ENCODE measurements at regions not wholly inside any gene's neighbourhood (a gene's known extent, or its start where the extent isn't known, plus 50 kb on each side); places are given as distances from the start of the nearest gene placed in this dataset.
"Not testable (repeated sequence)": the region's sequence is repeated elsewhere in the genome, so short reads cannot be mapped to it uniquely, and the experiment has no call there.

- Histone ChIP-seq H3K36me3 (ENCODE audit: insufficient read depth, low read length) (no peaks in the 10 kb centered on the region), H3K27ac (ENCODE audit: low read depth, low read length) (peak overlapping the region; percentile 80), H3K4me1 (ENCODE audit: insufficient read depth, low read length) (peaks cover 23% of the 10 kb centered on the region), H3K9me3 (ENCODE audit: low read depth, low read length) (no peaks in the 10 kb centered on the region), H3K4me3 (ENCODE audit: insufficient read depth, low read length) (no peak overlapping the region), H2AFZ (ENCODE audit: low read length) (no peak overlapping the region), H3K27me3 (ENCODE audit: insufficient read depth, low read length) (no peaks in the 10 kb centered on the region), H3K79me2 (ENCODE audit: insufficient read depth, low read length) (no peaks in the 10 kb centered on the region), H4K20me1 (ENCODE audit: insufficient read depth, low read length) (no peaks in the 10 kb centered on the region), H3K4me2 (ENCODE audit: insufficient read depth, low read length) (peak overlapping the region; percentile 47)
- no peak for TF ChIP-seq CTCF (IDR thresholded peaks at IDR 0.05; ENCODE audit: extremely low read depth, low read depth, low read length)
- peak; percentile 69 for DNase-seq (ENCODE audit: insufficient read length, low spot score, missing footprints)
These were observed 87.9 kb downstream of the PHLDA1 start for GRCh38 chr12:75943730-75944096.

- H4K20me1 ChIP-seq (ENCODE audit: insufficient read depth, low read length); H3K4me2 ChIP-seq (ENCODE audit: insufficient read depth, low read length); H3K27me3 ChIP-seq (ENCODE audit: insufficient read depth, low read length); H3K4me3 ChIP-seq (ENCODE audit: insufficient read depth, low read length); H2AFZ ChIP-seq (ENCODE audit: low read length); H3K79me2 ChIP-seq (ENCODE audit: insufficient read depth, low read length); H3K9me3 ChIP-seq (ENCODE audit: low read depth, low read length); DNase-seq (ENCODE audit: insufficient read length, low spot score, missing footprints); H3K36me3 ChIP-seq (ENCODE audit: insufficient read depth, low read length); H3K27ac ChIP-seq (ENCODE audit: low read depth, low read length): not testable (repeated sequence)
- peaks cover 23% of the 10 kb centered on the region for H3K4me1 ChIP-seq (ENCODE audit: insufficient read depth, low read length)
These were observed 89.9 kb downstream of the PHLDA1 start for GRCh38 chr12:75941661-75942060.

GRCh38 chr12:75939016-75939642 is 92.4 kb downstream of the PHLDA1 start:
- peak overlapping the region; percentile 29 for H2AFZ ChIP-seq (ENCODE audit: low read length)

GRCh38 chr12:75938189-75938588 is 93.4 kb downstream of the PHLDA1 start:
- H4K20me1 ChIP-seq (ENCODE audit: insufficient read depth, low read length): no peaks in the 10 kb centered on the region

More at GRCh38 chr12:75939016-75939642, 92.4 kb downstream of the PHLDA1 start:
- H3K79me2 ChIP-seq (ENCODE audit: insufficient read depth, low read length): no peaks in the 10 kb centered on the region
- no peaks in the 10 kb centered on the region for H3K27me3 ChIP-seq (ENCODE audit: insufficient read depth, low read length)
- no peaks in the 10 kb centered on the region for H3K9me3 ChIP-seq (ENCODE audit: low read depth, low read length)
- H4K20me1 ChIP-seq (ENCODE audit: insufficient read depth, low read length): no peaks in the 10 kb centered on the region
- no peaks in the 10 kb centered on the region for H3K36me3 ChIP-seq (ENCODE audit: insufficient read depth, low read length)
- H3K4me2 ChIP-seq (ENCODE audit: insufficient read depth, low read length): no peak overlapping the region
- H3K27ac ChIP-seq (ENCODE audit: low read depth, low read length): no peak overlapping the region
- peaks cover 15% of the 10 kb centered on the region for H3K4me1 ChIP-seq (ENCODE audit: insufficient read depth, low read length)
- H3K4me3 ChIP-seq (ENCODE audit: insufficient read depth, low read length): no peak overlapping the region
- no peak for TF ChIP-seq CTCF (IDR thresholded peaks at IDR 0.05; ENCODE audit: extremely low read depth, low read depth, low read length)
- no peak for DNase-seq (ENCODE audit: insufficient read length, low spot score, missing footprints)

More at GRCh38 chr12:75938189-75938588, 93.4 kb downstream of the PHLDA1 start:
- Histone ChIP-seq H3K27ac (ENCODE audit: low read depth, low read length) (no peak overlapping the region), H3K9me3 (ENCODE audit: low read depth, low read length) (no peaks in the 10 kb centered on the region), H2AFZ (ENCODE audit: low read length) (no peak overlapping the region), H3K4me1 (ENCODE audit: insufficient read depth, low read length) (peaks cover 17% of the 10 kb centered on the region), H3K27me3 (ENCODE audit: insufficient read depth, low read length) (no peaks in the 10 kb centered on the region), H3K79me2 (ENCODE audit: insufficient read depth, low read length) (no peaks in the 10 kb centered on the region), H3K4me3 (ENCODE audit: insufficient read depth, low read length) (no peak overlapping the region), H3K4me2 (ENCODE audit: insufficient read depth, low read length) (no peak overlapping the region), H3K36me3 (ENCODE audit: insufficient read depth, low read length) (no peaks in the 10 kb centered on the region)
- TF ChIP-seq CTCF (IDR thresholded peaks at IDR 0.05; ENCODE audit: extremely low read depth, low read depth, low read length): no peak
- no peak for DNase-seq (ENCODE audit: insufficient read length, low spot score, missing footprints)
